ENCODE measurements at regions not wholly inside any gene's neighbourhood (a gene's known extent, or its start where the extent isn't known, plus 50 kb on each side); places are given as distances from the start of the nearest gene placed in this dataset.

GRCh38 chr3:144391236-144391635 is 419.6 kb downstream of the DIPK2A start:
- TF ChIP-seq YY1 (IDR thresholded peaks at IDR 0.05; ENCODE audit: insufficient read depth, insufficient read length) (no peak), ZNF274 (IDR thresholded peaks at IDR 0.05; ENCODE audit: low read depth, low read length) (no peak), SUZ12 (IDR thresholded peaks at IDR 0.05; ENCODE audit: extremely low read depth, insufficient read depth, insufficient read length) (no peak)
- Histone ChIP-seq H3K9ac (ENCODE audit: insufficient read length, low read depth) (no peak overlapping the region), H3K4me1 (ENCODE audit: insufficient read depth, insufficient read length) (no peaks in the 10 kb centered on the region), H3K4me3 (ENCODE audit: insufficient read length, low read depth) (no peak overlapping the region), H3K36me3 (ENCODE audit: insufficient read depth, insufficient read length, low read length) (no peaks in the 10 kb centered on the region), H3K27me3 (ENCODE audit: insufficient read depth, insufficient read length) (no peaks in the 10 kb centered on the region), H3K9me3 (ENCODE audit: insufficient read depth, low read length) (no peaks in the 10 kb centered on the region)
- no peak for DNase-seq (ENCODE audit: low read depth, low spot score)

GRCh38 chr3:144394032-144394431 is 422.4 kb downstream of the DIPK2A start:
- H3K4me3 ChIP-seq (ENCODE audit: insufficient read length, low read depth), result no peak overlapping the region

GRCh38 chr3:144402430-144402829 is 430.8 kb downstream of the DIPK2A start:
- no peaks in the 10 kb centered on the region for H3K4me1 ChIP-seq (ENCODE audit: insufficient read depth, insufficient read length)
- TF ChIP-seq ZNF274 (IDR thresholded peaks at IDR 0.05; ENCODE audit: low read depth, low read length) (no peak), YY1 (IDR thresholded peaks at IDR 0.05; ENCODE audit: insufficient read depth, insufficient read length) (no peak), SUZ12 (IDR thresholded peaks at IDR 0.05; ENCODE audit: extremely low read depth, insufficient read depth, insufficient read length) (no peak)
- no peak overlapping the region for H3K4me3 ChIP-seq (ENCODE audit: insufficient read length, low read depth)
- peaks cover 4% of the 10 kb centered on the region; the same call in 1 of the 2 replicates for H3K9me3 ChIP-seq (ENCODE audit: insufficient read depth, low read length)
- no peaks in the 10 kb centered on the region for H3K36me3 ChIP-seq (ENCODE audit: insufficient read depth, insufficient read length, low read length)
- no peak overlapping the region for H3K9ac ChIP-seq (ENCODE audit: insufficient read length, low read depth)
- H3K27me3 ChIP-seq (ENCODE audit: insufficient read depth, insufficient read length), result no peaks in the 10 kb centered on the region
- no peak for DNase-seq (ENCODE audit: low read depth, low spot score)

More at GRCh38 chr3:144394032-144394431, 422.4 kb downstream of the DIPK2A start:
- Histone ChIP-seq H3K27me3 (ENCODE audit: insufficient read depth, insufficient read length) (no peaks in the 10 kb centered on the region), H3K36me3 (ENCODE audit: insufficient read depth, insufficient read length, low read length) (no peaks in the 10 kb centered on the region), H3K4me1 (ENCODE audit: insufficient read depth, insufficient read length) (no peaks in the 10 kb centered on the region), H3K9ac (ENCODE audit: insufficient read length, low read depth) (no peak overlapping the region), H3K9me3 (ENCODE audit: insufficient read depth, low read length) (no peaks in the 10 kb centered on the region)
- TF ChIP-seq YY1 (IDR thresholded peaks at IDR 0.05; ENCODE audit: insufficient read depth, insufficient read length) (no peak), SUZ12 (IDR thresholded peaks at IDR 0.05; ENCODE audit: extremely low read depth, insufficient read depth, insufficient read length) (no peak), ZNF274 (IDR thresholded peaks at IDR 0.05; ENCODE audit: low read depth, low read length) (no peak)
- DNase-seq (ENCODE audit: low read depth, low spot score), result no peak

GRCh38 chr3:144403040-144403457 is 431.4 kb downstream of the DIPK2A start:
- Histone ChIP-seq H3K9ac (ENCODE audit: insufficient read length, low read depth) (no peak overlapping the region), H3K4me3 (ENCODE audit: insufficient read length, low read depth) (no peak overlapping the region), H3K27me3 (ENCODE audit: insufficient read depth, insufficient read length) (no peaks in the 10 kb centered on the region), H3K9me3 (ENCODE audit: insufficient read depth, low read length) (peaks cover 4% of the 10 kb centered on the region; the same call in 1 of the 2 replicates), H3K4me1 (ENCODE audit: insufficient read depth, insufficient read length) (no peaks in the 10 kb centered on the region), H3K36me3 (ENCODE audit: insufficient read depth, insufficient read length, low read length) (no peaks in the 10 kb centered on the region)
- no peak for DNase-seq (ENCODE audit: low read depth, low spot score)
- TF ChIP-seq ZNF274 (IDR thresholded peaks at IDR 0.05; ENCODE audit: low read depth, low read length), result no peak
- no peak for TF ChIP-seq SUZ12 (IDR thresholded peaks at IDR 0.05; ENCODE audit: extremely low read depth, insufficient read depth, insufficient read length)
- TF ChIP-seq YY1 (IDR thresholded peaks at IDR 0.05; ENCODE audit: insufficient read depth, insufficient read length), result no peak

GRCh38 chr3:144407335-144407734 is 435.7 kb downstream of the DIPK2A start:
- TF ChIP-seq SUZ12 (IDR thresholded peaks at IDR 0.05; ENCODE audit: extremely low read depth, insufficient read depth, insufficient read length) (no peak), ZNF274 (IDR thresholded peaks at IDR 0.05; ENCODE audit: low read depth, low read length) (no peak), YY1 (IDR thresholded peaks at IDR 0.05; ENCODE audit: insufficient read depth, insufficient read length) (no peak)
- Histone ChIP-seq H3K4me1 (ENCODE audit: insufficient read depth, insufficient read length) (no peaks in the 10 kb centered on the region), H3K36me3 (ENCODE audit: insufficient read depth, insufficient read length, low read length) (no peaks in the 10 kb centered on the region), H3K9ac (ENCODE audit: insufficient read length, low read depth) (no peak overlapping the region), H3K27me3 (ENCODE audit: insufficient read depth, insufficient read length) (no peaks in the 10 kb centered on the region), H3K9me3 (ENCODE audit: insufficient read depth, low read length) (no peaks in the 10 kb centered on the region), H3K4me3 (ENCODE audit: insufficient read length, low read depth) (no peak overlapping the region)
- DNase-seq (ENCODE audit: low read depth, low spot score), result no peak

- no peaks in the 10 kb centered on the region for H3K9me3 ChIP-seq (ENCODE audit: insufficient read depth, low read length)
- H3K27me3 ChIP-seq (ENCODE audit: insufficient read depth, insufficient read length), result no peaks in the 10 kb centered on the region
- DNase-seq (ENCODE audit: low read depth, low spot score), result no peak
- no peak overlapping the region for H3K4me3 ChIP-seq (ENCODE audit: insufficient read length, low read depth)
- no peaks in the 10 kb centered on the region for H3K4me1 ChIP-seq (ENCODE audit: insufficient read depth, insufficient read length)
- H3K36me3 ChIP-seq (ENCODE audit: insufficient read depth, insufficient read length, low read length), result no peaks in the 10 kb centered on the region
- H3K9ac ChIP-seq (ENCODE audit: insufficient read length, low read depth), result no peak overlapping the region
- TF ChIP-seq SUZ12 (IDR thresholded peaks at IDR 0.05; ENCODE audit: extremely low read depth, insufficient read depth, insufficient read length) (no peak), ZNF274 (IDR thresholded peaks at IDR 0.05; ENCODE audit: low read depth, low read length) (no peak), YY1 (IDR thresholded peaks at IDR 0.05; ENCODE audit: insufficient read depth, insufficient read length) (no peak)
Observed at GRCh38 chr3:144409319-144409718, 437.7 kb downstream of the DIPK2A start.

- H3K36me3 ChIP-seq (ENCODE audit: insufficient read depth, insufficient read length, low read length), result no peaks in the 10 kb centered on the region
- H3K27me3 ChIP-seq (ENCODE audit: insufficient read depth, insufficient read length), result no peaks in the 10 kb centered on the region
- DNase-seq (ENCODE audit: low read depth, low spot score), result no peak
- H3K9me3 ChIP-seq (ENCODE audit: insufficient read depth, low read length), result no peaks in the 10 kb centered on the region
- H3K4me3 ChIP-seq (ENCODE audit: insufficient read length, low read depth), result no peak overlapping the region
- H3K9ac ChIP-seq (ENCODE audit: insufficient read length, low read depth), result no peak overlapping the region
- TF ChIP-seq YY1 (IDR thresholded peaks at IDR 0.05; ENCODE audit: insufficient read depth, insufficient read length), result no peak
- TF ChIP-seq SUZ12 (IDR thresholded peaks at IDR 0.05; ENCODE audit: extremely low read depth, insufficient read depth, insufficient read length), result no peak
- no peak for TF ChIP-seq ZNF274 (IDR thresholded peaks at IDR 0.05; ENCODE audit: low read depth, low read length)
- H3K4me1 ChIP-seq (ENCODE audit: insufficient read depth, insufficient read length), result no peaks in the 10 kb centered on the region
Observed at GRCh38 chr3:144413068-144413467, 441.4 kb downstream of the DIPK2A start.

All from NT2/D1 (cell line).